Bone marrow (tissue), 2 donors: ENCODE measurements at regions not wholly inside any gene's neighbourhood (a gene's known extent, or its start where the extent isn't known, plus 50 kb on each side); places are given as distances from the start of the nearest gene placed in this dataset.
"Not testable (repeated sequence)": the region's sequence is repeated elsewhere in the genome, so short reads cannot be mapped to it uniquely, and the experiment has no call there.

Source experiments
- DNase-seq, 2 donors: peaks; one replicate each; lab custom pipeline; 2025; lab: John Stamatoyannopoulos, UW

GRCh38 chr11:38582151-38582550 is 1984.1 kb upstream of the RAG2 start:
- no peak for DNase-seq

GRCh38 chr11:38577769-38578168 is 1979.7 kb upstream of the RAG2 start:
- DNase-seq = no peak

- no peak for DNase-seq
Observed at GRCh38 chr11:38562562-38562961, 1964.5 kb upstream of the RAG2 start.

- no peak for DNase-seq
Observed at GRCh38 chr11:38553148-38553547, 1955.1 kb upstream of the RAG2 start.

GRCh38 chr11:38547462-38547861 is 1949.4 kb upstream of the RAG2 start:
- DNase-seq = no peak

- DNase-seq = no peak
Observed at GRCh38 chr11:38543986-38544385, 1946.0 kb upstream of the RAG2 start.

GRCh38 chr11:38543311-38543710 is 1945.3 kb upstream of the RAG2 start:
- no peak for DNase-seq

GRCh38 chr11:38538866-38539680 is 1941.0 kb upstream of the RAG2 start:
- no peak for DNase-seq

GRCh38 chr11:38530226-38530625 is 1932.2 kb upstream of the RAG2 start:
- no peak for DNase-seq

- no peak for DNase-seq
Observed at GRCh38 chr11:38524945-38525344, 1926.9 kb upstream of the RAG2 start.

GRCh38 chr11:38517991-38518390 is 1920.0 kb upstream of the RAG2 start:
- DNase-seq = peak in 1 of 2 donors; percentile 0

- DNase-seq = not testable (repeated sequence)
Observed at GRCh38 chr11:38512830-38513229, 1914.8 kb upstream of the RAG2 start.

GRCh38 chr11:38510041-38510440 is 1912.0 kb upstream of the RAG2 start:
- no peak for DNase-seq

- no peak for DNase-seq
Observed at GRCh38 chr11:38503876-38504275, 1905.8 kb upstream of the RAG2 start.

- no peak for DNase-seq
Observed at GRCh38 chr11:38498721-38499120, 1900.7 kb upstream of the RAG2 start.

GRCh38 chr11:38491986-38492385 is 1894.0 kb upstream of the RAG2 start:
- DNase-seq = no peak

GRCh38 chr11:38481391-38481790 is 1883.4 kb upstream of the RAG2 start:
- no peak for DNase-seq

- no peak for DNase-seq
Observed at GRCh38 chr11:38476808-38477575, 1879.0 kb upstream of the RAG2 start.

- no peak for DNase-seq
Observed at GRCh38 chr11:38461751-38462150, 1863.7 kb upstream of the RAG2 start.

- DNase-seq = no peak
Observed at GRCh38 chr11:38460896-38461295, 1862.9 kb upstream of the RAG2 start.

GRCh38 chr11:38460429-38460828 is 1862.4 kb upstream of the RAG2 start:
- no peak for DNase-seq

GRCh38 chr11:38456371-38456770 is 1858.3 kb upstream of the RAG2 start:
- no peak for DNase-seq

GRCh38 chr11:38448284-38448683 is 1850.2 kb upstream of the RAG2 start:
- DNase-seq = no peak
